Suppressor macrophage treated with lipopolysaccharide for 1 hour (primary cell): ENCODE measurements at regions not wholly inside any gene's neighbourhood (a gene's known extent, or its start where the extent isn't known, plus 50 kb on each side); places are given as distances from the start of the nearest gene placed in this dataset.

ENCODE experiments used
- DNase-seq, 3 donors: peaks; one replicate each; pipeline ENCODE4 v3.0.0-alpha.2; 2020 to 2022

DNA sequence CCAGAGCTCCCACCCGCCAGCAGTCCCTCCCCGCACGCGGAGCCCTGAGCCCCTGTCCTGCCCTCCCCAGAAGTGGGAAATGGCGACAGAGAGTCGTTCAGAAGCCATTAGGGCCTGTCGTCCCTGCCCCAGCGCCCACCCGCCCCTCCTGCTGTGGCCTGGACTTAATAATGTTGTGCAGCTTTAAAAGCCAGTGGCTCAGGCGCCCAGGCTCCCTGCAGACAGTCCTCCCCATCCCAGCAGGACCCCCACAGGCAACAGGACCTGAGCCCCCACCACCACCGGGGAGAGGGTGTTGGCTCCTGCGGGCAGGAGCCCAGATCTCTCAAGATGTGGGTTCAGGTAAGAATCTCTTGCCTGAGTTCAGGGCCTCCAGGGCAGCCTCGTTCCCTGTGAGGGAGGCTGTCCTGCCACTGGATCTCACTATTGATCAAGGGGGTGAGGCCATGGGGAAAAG, 125.3 kb upstream of the RUNX3 start:
- DNase-seq: no peak

DNA sequence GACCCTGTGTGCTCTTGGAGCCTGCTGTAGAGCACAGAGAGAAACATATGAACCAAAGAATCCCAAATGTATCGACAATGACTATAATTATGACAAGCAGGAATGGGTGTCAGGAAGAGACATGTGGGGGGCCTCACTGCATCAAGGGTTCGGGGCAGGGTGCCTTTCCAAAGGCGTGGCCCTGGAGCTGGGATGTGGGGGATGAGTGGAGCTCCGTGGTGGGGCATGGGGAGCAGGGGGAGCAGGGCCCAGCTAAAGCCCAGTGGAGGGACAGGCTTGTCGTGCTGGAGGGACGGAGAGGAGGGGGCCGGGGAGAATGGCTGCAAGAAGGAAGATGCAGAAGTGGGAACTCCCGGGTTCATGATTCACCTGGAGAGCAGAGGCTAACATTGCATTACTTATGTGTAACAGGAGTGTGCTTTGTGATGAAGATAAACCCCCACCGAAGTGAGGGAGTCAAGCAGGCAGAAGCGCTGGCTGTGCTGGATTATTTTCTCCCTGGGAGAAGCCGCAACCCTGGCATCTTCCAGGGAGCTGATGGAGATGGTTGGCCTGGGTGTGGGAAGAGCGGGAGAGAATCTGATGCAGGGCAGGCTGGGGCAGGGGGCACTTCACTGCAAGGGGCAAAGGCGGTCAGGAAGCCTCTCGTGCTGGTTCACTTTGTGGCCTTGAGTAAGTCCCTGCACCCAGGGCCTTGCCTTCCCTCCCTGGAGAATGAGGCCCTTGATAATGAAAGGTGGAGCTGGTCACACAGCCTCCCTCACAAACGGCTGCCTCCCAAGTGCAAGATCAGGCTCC, 124.6 kb upstream of the RUNX3 start:
- peak; percentile 48 to 68 (median 58) for DNase-seq

DNA sequence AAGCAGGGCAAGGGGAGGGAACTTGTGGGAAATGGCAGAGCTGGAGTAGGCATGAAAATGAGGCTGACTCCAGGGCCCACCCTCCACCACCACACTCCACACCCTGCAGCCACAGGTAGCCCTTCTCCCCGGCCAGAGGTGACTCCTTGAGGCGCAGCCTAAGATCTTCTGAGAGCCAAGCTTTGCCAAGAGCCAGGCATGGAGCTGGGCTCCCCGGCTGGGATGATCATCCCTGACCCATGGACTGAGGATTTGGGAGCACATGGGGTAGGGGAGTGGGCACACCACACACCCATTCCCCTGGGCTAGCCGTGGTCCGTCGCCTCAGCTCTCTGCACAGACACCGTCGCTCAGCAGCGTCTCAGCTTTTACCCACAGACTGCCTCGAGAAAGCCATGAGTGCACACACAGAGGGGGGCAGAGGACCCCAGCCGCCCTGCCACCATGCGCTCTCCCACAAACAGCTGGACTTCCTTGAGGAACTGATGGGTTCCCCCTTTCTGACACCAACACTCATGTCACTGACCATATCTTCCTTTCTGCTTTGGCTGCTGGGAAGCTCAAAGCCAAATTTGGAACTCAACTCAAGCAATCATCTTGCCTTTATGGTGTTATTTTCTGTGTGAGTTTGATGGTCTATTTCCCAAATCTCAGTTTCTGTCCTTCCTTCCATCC, 123.6 kb upstream of the RUNX3 start:
- peak; percentile 43 to 48 (median 44) for DNase-seq

DNA sequence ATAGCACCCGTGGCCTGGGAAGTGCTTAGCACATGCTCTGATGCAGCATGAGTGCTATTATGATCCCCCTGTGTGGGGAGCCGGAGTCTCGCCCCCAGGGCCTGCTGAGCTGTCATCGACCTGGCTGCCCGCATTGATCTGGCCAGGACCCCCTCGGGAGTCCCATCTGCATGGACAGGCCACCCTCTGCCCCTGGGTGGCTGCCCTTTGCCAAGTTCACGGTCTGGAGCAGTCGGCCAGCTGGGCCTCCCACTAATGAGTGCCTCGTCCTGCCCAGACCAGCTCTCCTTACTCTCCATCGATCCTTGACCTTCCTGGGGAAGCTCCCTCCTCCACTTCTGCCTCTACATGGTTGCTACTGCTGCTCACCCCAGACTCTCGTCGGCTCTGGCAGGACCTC, 121.8 kb upstream of the RUNX3 start:
- DNase-seq: no peak

DNA sequence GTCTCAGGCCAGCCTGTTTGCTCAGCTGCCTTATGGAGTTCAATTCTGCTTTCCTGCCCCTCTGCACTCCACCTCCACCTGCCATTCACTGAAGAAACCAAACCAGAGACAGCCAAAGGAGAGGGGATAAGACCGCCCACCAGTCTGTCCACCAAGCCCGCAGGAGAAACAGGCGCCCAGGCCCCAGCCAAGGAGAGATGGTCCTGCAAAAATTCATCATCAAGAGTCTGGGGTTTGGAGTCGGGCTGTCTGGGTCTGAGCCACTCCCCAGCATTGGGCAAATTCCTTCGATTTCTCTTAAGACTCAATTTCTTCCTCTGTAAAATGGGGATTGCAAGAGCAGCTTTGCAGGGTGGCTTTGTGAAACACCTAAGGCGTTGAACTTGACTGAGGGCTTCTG, 121.4 kb upstream of the RUNX3 start:
- no peak for DNase-seq

DNA sequence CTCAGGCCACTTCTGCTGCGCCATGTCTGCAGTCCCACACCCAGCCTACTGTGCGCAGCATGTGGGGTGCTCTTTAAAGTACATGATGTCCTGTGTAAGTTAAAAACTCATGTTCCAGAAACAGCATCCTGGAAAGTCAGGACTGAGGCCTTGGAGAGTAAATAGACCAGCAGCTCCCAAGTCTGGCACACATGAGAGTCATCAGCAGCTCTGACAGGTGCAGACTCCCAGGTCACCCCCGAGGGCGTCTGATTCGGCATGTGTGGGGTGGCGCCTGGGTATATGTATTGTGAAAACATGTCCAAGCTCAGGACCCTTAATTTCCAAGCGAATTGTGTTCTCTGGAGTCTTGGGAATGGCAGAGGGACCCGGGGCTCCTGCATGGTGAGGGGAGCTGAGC, 120.1 kb upstream of the RUNX3 start:
- DNase-seq: no peak

DNA sequence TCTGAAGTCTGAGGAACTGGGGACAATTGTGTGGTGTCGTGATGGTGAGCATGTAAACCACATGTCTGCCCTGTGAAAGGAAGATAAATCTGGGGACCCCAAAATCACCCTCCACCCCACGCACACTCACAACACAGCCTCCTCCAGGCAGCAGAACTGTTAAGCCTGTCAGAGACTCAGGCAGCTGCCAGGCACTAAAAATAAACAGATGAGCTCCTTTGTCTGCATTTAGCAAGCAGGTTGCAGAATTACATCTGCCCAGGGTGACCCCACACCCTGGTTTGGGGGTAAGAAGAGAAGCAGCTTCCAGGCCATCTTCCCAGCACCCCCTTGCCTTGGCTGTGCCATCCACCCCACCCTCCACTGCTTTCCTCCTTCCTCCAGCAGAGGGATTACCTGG, 119.1 kb upstream of the RUNX3 start:
- DNase-seq: no peak

DNA sequence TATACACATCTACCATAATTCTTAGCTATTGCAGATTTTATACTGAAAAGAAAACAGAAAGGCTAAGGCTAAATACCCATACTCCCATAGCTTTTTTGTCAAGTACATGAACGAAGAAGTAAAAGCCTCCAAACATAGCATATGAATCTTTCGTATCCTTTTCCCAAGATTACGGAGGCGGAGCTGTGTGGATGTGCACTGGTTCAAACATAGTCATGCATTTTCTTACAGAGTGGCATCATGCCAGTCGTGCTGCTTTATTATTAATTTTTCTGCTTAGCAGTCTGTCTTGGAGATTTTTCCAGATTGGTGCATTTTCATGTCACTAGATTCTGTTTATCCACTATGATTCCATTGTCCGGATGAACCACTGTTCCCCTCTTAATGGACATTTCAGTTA, 118.7 kb upstream of the RUNX3 start:
- DNase-seq: no peak

DNA sequence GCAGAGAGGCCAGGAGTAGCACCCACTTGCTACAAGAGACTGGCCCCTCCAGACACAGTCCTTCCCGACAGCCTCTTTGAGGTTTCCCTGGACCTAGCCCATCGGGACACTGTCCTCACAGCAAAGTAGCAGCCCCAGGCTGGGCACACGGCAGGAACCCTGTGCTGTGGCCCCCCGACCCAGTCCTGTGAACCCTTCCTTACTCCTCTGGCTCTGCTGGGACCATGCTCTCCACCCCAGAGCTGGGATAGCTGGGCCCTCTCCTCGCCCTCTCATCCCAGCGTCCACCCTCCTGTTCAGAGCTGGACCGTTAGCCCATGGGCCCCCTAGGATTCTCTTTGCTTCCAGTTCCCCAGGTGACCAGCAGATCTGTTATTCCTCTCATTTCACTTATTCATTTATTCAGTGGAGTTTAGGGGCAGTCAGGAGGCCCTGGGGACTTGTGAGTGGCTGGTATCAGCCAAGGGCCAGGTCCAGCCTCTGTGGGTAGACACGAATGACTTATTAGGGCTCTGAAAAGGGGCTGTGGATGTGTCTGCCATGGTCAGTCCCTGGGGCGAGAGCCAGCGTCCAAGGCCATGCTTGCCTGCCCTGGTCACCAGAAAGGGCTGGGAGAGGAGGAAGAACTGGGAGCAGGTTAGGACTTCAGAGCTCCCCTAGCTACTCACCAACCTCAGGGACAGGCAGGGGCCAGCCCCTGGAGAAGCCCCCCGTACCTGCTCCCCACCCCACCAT, 117.6 kb upstream of the RUNX3 start:
- DNase-seq: no peak

DNA sequence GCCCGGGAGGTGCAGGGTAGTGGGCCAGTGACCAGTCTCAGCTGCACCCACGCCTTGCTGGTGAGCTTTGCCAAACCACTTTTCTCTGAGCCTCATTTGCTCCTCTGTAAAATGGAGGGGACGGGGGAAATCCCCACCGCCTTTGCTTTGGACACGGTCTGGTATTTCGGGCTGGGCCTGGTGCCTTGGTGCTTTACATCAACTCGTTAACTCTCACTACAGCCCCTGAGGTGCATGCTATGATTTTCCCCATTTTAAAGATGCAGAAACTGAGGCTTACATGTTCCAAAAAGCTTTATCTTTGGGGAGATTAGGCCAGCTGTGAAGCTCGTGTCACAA, 116.1 kb upstream of the RUNX3 start:
- no peak for DNase-seq

DNA sequence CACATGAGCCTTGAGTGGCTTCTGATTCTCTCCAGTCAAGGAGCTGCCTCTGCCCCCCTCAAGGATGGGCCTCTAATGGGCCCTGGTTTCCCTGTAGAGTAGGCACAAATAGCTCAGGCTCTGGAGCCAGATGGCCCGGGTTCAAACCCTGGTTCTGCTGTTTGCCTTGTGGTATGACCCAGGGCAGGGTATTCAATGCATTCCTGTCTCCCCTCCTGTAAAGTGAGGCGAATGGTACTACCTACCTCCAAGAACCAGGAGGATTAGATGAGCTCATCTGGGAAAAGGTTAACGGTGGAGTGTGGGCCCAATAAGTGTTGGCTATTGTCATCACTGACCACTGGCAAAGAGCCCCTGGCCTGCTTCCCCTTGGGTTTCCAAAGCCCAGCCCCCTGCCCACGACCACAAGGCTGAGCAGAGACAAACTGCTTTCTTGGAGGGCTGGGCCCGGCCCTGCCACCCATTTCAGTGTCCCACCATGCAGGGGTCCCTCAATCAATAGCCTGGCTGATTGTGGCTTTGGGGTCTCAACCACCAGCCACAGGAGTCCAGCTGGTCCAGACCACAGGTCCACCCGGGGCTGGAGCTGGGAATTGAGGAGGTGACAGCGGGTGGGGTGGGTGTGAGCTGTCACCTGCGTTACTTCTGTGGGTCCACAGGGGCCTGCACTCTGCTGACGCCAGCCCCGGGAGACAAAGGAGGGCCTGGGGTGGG, 115.6 kb upstream of the RUNX3 start:
- DNase-seq: no peak

DNA sequence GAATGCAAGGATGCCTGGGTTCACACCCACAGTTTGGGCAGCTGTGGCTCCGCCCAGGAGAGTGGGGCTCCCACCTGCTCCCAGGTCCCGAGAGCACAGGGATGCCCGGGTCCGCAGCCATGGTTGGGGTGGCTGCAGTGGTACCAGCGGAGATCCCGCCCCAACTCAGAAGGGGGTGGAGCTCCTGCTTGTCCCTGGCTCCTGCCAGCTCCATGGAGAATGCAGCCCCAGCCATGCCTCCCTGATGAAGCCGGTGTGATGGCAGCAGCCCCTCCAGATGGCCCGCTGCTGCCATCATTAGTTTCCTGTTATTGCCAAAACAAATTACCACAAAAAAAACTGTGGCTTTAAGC, 113.1 kb upstream of the RUNX3 start:
- DNase-seq: no peak

DNA sequence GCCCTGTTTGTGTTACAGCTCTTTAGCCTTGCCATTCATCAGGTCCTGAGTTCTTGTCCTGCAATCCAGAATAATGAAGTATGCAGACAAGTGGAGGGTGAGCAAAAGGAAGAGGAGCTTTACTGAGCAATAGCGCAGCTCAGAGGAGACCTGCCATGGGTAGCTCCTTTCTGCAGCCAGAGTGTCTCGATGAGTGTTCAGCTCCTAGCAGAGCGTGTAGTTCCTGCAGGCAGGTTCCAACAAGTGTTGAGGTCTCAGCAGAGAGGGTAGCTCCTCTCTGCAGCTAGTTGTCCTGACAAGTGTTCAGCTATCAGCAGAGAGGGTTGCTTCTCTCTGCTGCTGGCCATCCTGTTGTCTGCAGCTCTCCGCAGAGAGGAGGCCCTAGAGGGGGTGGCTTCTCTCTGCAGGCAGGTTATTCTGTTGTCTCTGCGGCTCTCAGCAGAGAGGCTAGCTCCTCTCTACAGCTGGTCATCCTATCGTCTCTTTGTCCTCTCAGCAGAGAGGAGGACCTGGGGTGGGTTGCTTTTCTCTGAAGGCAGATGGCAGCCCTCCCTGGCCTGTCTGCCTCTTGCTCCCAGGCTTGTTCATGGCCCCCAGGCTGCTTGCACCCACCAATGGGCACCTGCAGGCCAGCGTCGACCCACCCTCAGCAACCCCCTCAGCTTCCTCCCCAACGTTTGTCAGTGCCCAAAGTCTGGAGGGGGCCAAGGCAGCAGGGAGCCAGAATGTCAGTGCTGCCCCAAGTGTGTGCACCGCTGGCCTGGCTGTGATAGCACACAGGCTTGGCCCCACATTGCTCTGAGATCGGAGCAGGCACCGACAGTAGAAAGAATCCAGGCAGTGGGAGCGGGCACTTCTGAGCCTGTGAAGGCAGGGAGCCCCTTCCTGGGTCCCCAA, 112.5 kb upstream of the RUNX3 start:
- DNase-seq: no peak

DNA sequence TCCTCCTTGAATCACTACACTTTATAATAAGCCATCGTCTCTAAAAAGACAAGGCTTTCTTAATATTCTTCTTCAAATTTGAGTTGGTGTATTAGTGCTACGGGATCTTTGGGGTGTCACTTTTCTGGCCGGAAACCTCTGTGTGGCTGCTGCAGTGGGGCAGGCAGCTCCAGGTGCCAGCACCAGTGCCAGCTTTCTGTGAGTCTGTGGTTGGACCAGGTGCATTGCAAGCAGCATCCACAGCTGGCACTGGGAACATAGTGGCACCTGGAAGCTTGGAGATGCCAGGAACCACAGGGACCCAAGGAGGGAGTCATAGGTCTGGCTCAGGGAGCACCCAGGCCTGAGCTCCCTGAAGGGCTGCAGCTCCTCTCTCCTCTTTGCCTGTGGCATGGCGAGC, 111.8 kb upstream of the RUNX3 start:
- no peak for DNase-seq

DNA sequence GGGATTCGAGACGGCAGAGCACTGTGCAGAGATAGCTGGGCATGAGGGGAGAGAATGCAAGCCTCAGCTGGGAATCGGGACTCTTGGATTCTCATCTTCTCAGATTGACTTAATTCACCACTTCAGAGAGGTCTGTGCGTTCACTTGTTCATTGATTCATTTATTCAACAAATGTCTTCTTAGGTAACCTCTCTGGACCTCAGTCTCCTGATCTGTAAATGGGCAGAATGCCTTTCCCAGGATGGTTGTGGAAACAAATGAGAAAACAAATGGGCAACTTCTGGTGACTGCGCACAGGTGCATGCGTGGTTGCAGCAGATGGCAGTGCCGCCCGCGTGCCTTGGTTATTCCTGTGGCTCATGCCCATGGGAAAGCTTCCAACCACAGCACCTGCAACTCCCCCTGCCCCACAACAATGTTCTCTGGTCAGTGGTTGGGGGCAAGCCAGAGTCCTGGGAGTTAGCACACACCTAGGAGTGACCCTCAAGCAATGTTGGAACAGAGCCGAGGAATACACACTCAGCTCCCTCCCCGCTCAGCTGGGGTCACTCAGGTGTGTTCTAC, 110.1 kb upstream of the RUNX3 start:
- DNase-seq: no peak

DNA sequence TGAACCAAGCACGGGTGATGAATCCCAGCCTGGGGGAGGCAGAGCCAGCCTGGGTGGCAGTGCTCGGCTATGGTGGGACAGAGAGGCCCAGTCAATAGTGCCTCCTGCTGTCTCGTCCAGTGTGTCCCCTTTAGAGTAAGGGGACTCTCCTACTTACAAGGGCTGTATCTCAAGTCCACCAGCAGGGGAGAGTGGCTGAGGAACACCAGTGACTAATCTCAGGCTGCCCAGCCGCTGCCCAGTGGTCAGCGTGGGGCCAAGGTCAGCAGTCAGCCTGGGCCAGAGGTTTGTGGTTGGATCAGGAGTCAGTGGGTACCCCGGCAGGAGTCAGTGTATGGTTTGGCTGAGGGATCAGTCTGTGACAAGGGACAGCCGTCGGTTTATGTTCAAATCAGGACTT, 109.2 kb upstream of the RUNX3 start:
- peak in 2 of 3 donors; percentile 30 to 42 for DNase-seq

DNA sequence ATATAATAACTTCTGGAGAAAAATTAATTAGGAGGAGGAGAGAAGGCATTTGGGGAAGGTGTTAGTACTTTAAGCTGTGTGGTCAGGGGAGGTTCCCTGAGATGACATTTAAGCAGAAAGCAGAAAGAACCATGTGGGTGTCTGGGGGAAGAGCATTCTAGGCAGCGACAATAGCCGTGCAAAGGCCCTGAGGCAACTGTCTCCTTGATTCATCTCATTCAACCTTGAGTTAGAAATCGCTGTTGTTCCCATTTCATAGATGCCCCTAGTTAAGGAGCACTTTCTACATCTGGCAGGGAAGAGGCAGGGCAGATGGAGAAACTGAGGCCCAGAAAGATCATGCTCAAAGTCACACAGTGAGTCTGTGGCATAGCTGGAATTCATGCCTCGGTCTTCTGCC, 108.6 kb upstream of the RUNX3 start:
- DNase-seq: no peak

DNA sequence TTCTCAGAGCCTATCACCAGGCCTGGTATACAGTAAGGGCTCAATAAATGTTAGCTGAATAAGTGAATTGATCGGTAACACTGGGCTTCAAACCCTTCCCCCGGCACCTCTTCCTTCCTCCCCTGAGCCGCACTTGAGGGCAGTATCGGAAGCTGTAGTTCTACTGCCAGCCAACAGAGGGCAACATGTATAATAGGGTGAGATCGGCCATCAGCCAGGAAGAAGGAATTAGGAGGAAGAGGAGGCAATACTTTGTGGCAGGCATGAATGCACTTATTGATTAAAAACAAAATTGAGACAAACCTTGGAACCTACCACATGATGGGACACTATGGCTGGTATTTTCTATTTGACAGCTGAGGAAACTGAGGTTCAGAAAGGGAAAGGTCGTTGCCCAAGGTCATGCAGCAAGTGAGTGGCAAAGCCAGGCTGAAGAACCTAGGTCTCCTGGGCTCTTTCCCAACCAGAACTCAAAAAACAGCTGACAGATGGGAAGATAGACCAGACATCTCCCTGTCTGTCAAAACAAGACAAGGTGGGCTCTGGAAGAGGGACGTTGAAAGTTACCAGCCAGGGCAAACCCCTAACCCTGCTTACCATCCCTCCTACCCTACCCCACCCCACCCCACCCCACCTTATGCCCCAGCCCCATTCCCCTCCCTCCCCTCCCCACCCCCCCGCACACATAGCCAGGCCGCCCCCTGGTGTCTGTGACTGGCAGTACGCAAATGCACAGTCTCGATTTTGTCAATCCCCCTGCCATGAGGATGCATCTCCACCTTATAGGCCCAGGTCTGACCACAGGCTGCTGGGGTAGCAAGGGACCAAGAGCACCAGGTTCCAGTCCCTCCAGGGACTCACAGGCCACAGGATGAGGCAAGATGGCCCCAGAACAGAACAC, 107.3 kb upstream of the RUNX3 start:
- DNase-seq: peak; percentile 77 to 87 (median 84)

DNA sequence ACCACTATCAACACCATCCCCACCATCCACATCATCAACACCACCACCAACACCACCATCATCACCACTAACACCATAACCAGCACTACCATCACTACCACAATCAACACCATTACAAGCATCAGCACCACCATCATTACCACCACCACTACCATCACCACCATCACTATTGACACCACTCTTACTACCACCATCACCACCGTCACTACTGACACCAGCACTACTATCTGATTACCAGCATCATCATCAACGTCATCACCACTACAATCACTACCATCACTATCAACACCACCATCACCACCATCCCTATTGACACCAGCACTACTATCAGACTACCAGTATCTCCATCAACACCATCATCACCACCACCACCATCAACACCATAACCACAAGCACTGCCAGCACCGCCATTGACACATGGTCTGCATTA, 106.1 kb upstream of the RUNX3 start:
- no peak for DNase-seq

DNA sequence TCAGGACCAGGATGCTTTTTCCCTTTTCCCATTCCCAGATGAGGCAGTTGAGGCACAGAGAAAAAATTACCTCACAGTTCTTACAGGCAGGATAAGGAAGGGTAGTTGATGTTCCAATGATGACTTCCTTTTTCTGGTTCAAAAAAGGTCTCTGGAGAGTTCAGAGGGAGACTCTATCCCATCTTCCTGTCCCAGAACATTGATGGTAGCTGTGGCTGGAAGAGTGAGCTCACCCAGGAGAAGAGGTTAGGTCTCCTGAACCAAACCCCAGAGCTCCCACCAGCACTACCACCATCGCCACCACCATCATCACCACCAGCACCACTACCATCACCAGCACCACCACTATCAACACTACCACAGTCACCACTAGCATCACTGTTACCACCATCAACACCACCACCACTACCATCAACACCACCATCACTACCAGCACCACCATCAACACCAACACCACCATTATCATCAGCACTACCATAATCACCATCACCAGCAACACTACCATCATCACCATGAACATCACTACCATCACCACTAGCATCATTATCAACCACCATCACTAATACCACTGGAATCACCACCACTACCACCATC, 105.5 kb upstream of the RUNX3 start:
- DNase-seq: no peak
